HEK293 (cell line): ENCODE measurements at regions not wholly inside any gene's neighbourhood (a gene's known extent, or its start where the extent isn't known, plus 50 kb on each side); places are given as distances from the start of the nearest gene placed in this dataset.

Source experiments
- CTCF ChIA-PET: fragments of 350-600 bp; formaldehyde crosslinking; extraction: SDS; loops from one replicate; lab custom pipeline; 2021; ENCODE audit warnings: antibody characterized with exemption; lab: Yijun Ruan, JAX
- POLR2A ChIA-PET: fragments of 300-600 bp; formaldehyde crosslinking; extraction: SDS; loops from one replicate; lab custom pipeline; 2020; ENCODE audit warnings: antibody characterized with exemption, inconsistent platforms; lab: Yijun Ruan, JAX
- H3K27ac ChIP-seq: fragments of 200-500 bp; sonication (Bioruptor generic); 2 replicates; pipeline ENCODE4 v1.5.1; 2014; ENCODE audit warnings: low read depth, low read length, control low read depth, inconsistent platforms; ENCODE audit errors: extremely low read depth
- H3K36me3 ChIP-seq, 2 experiments: fragments of 200-500 bp in 1 of 2; sonication (Bioruptor generic) in 1 of 2; 1 replicate in 1 of 2; 2 replicates in 1 of 2; pipeline ENCODE4 v1.5.1; 2014 to 2017; ENCODE audit warnings: inconsistent platforms in 2 of 2, low read length in 2 of 2; ENCODE audit not compliant: control insufficient read depth in 2 of 2, insufficient read depth in 1 of 2
- H3K4me1 ChIP-seq: fragments of 200-500 bp; sonication (Bioruptor generic); 2 replicates; pipeline ENCODE4 v1.5.1; 2014; ENCODE audit warnings: mild to moderate bottlenecking, low read length, inconsistent platforms; ENCODE audit not compliant: control insufficient read depth, insufficient read depth
- H3K4me3 ChIP-seq: 2 replicates; pipeline ENCODE4 v1.5.1; 2011; ENCODE audit warnings: low read depth, mild to moderate bottlenecking, control low read depth, low read length, moderate library complexity
- H3K9me3 ChIP-seq: fragments of 200-500 bp; sonication (Bioruptor generic); 2 replicates; pipeline ENCODE4 v1.5.1; 2014; ENCODE audit warnings: low read depth, low read length, inconsistent platforms; ENCODE audit not compliant: control insufficient read depth, insufficient read depth
- ATF2 ChIP-seq: fragments of 450-650 bp; formaldehyde crosslinking; IDR thresholded peaks from 2 replicates; pipeline ENCODE4 v1.5.1; 2016; ENCODE audit warnings: missing biosample characterization, missing genetic modification characterization, low read depth
- GLI2 ChIP-seq: fragments of 450-650 bp; formaldehyde crosslinking; IDR thresholded peaks from 2 replicates; pipeline ENCODE4; 2017; ENCODE audit warnings: missing biosample characterization, missing genetic modification characterization, low read depth, borderline replicate concordance
- HOXD13 ChIP-seq: sonication (generic); formaldehyde crosslinking; IDR thresholded peaks from 2 replicates; pipeline ENCODE4 v1.8.0; 2022; ENCODE audit warnings: missing genetic modification reagents, borderline replicate concordance
- KLF7 ChIP-seq: fragments of 450-650 bp; formaldehyde crosslinking; IDR thresholded peaks from 2 replicates; pipeline ENCODE4 v1.5.1; 2016; ENCODE audit warnings: missing biosample characterization, missing genetic modification characterization, borderline replicate concordance
- PBX3 ChIP-seq: sonication (generic); formaldehyde crosslinking; IDR thresholded peaks from 2 replicates; pipeline ENCODE4 v1.8.1; 2022; ENCODE audit warnings: mild to moderate bottlenecking, moderate library complexity, missing genetic modification reagents
- PRDM10 ChIP-seq: fragments of 450-650 bp; formaldehyde crosslinking; IDR thresholded peaks from 2 replicates; pipeline ENCODE4 v1.5.1; 2016; ENCODE audit warnings: missing biosample characterization, missing genetic modification characterization
- PRDM2 ChIP-seq: fragments of 450-650 bp; formaldehyde crosslinking; IDR thresholded peaks from 2 replicates; pipeline ENCODE4 v1.5.1; 2016; ENCODE audit warnings: missing biosample characterization, missing genetic modification characterization, borderline replicate concordance
- SCRT1 ChIP-seq: fragments of 450-650 bp; formaldehyde crosslinking; IDR thresholded peaks from 2 replicates; pipeline ENCODE4 v1.5.1; 2016; ENCODE audit warnings: missing biosample characterization, missing genetic modification characterization, borderline replicate concordance
- SP7 ChIP-seq: fragments of 450-650 bp; formaldehyde crosslinking; IDR thresholded peaks from 2 replicates; pipeline ENCODE4 v1.5.1; 2016; ENCODE audit warnings: missing biosample characterization, missing genetic modification characterization
- ZBTB21 ChIP-seq: fragments of 450-650 bp; formaldehyde crosslinking; IDR thresholded peaks from 2 replicates; pipeline ENCODE4 v1.5.1; 2017; ENCODE audit warnings: missing biosample characterization, missing genetic modification characterization
- ZNF23 ChIP-seq: fragments of 450-650 bp; formaldehyde crosslinking; IDR thresholded peaks from 2 replicates; pipeline ENCODE4 v1.5.1; 2016; ENCODE audit warnings: missing biosample characterization, missing genetic modification characterization, borderline replicate concordance
- ZNF292 ChIP-seq: fragments of 450-650 bp; formaldehyde crosslinking; IDR thresholded peaks from 2 replicates; pipeline ENCODE4 v1.5.1; 2016; ENCODE audit warnings: low read depth, missing biosample characterization, missing genetic modification characterization, borderline replicate concordance
- ZNF433 ChIP-seq: fragments of 450-650 bp; formaldehyde crosslinking; IDR thresholded peaks from 2 replicates; pipeline ENCODE4 v1.5.1; 2016; ENCODE audit warnings: missing biosample characterization, missing genetic modification characterization, low read depth
- ZNF513 ChIP-seq: fragments of 450-650 bp; IDR thresholded peaks from 2 replicates; pipeline ENCODE4 v1.5.1; 2018; ENCODE audit warnings: missing biosample characterization, missing genetic modification characterization
- ZNF548 ChIP-seq: fragments of 450-650 bp; formaldehyde crosslinking; IDR thresholded peaks from 2 replicates; pipeline ENCODE4 v1.5.1; 2016; ENCODE audit warnings: missing biosample characterization, missing genetic modification characterization
- ZNF664 ChIP-seq: fragments of 450-650 bp; formaldehyde crosslinking; IDR thresholded peaks from 2 replicates; pipeline ENCODE4 v1.5.1; 2016; ENCODE audit warnings: missing biosample characterization, missing genetic modification characterization
- ZNF843 ChIP-seq: fragments of 450-650 bp; formaldehyde crosslinking; IDR thresholded peaks from 2 replicates; pipeline ENCODE4 v1.5.1; 2016; ENCODE audit warnings: missing biosample characterization, missing genetic modification characterization
- ZSCAN16 ChIP-seq: fragments of 450-650 bp; formaldehyde crosslinking; IDR thresholded peaks from 2 replicates; pipeline ENCODE4 v1.5.1; 2016; ENCODE audit warnings: missing biosample characterization, missing genetic modification characterization

GRCh38 chr1:108027389-108027788 lies 62.4 kb upstream of the VAV3 start:
- CTCF ChIA-PET: no interaction called here
- Histone ChIP-seq H3K4me3 (no peak overlapping the region), H3K4me1 (no peaks in the 10 kb centered on the region), H3K9me3 (no peaks in the 10 kb centered on the region), H3K27ac (no peak overlapping the region), H3K36me3 (no peaks in the 10 kb centered on the region)
- TF ChIP-seq ZNF292 (tag by site-specific recombination) (no peak), PBX3 (CRISPR knock-in tag) (no peak), KLF7 (tag by site-specific recombination) (no peak), SP7 (tag by site-specific recombination) (no peak), SCRT1 (tag by site-specific recombination) (no peak), PRDM10 (no peak), ZBTB21 (tag by site-specific recombination) (no peak), ZNF843 (no peak), GLI2 (tag by site-specific recombination) (no peak), ZNF513 (no peak), ZNF23 (no peak), ZNF664 (tag by site-specific recombination) (no peak)
- POLR2A ChIA-PET: no interaction called here

- H3K4me3 ChIP-seq: no peak overlapping the region
- ChIA-PET POLR2A (no interaction called here), CTCF (no interaction called here)
- H3K27ac ChIP-seq: no peak overlapping the region
- no peaks in the 10 kb centered on the region for H3K36me3 ChIP-seq
- H3K4me1 ChIP-seq: no peaks in the 10 kb centered on the region
- no peaks in the 10 kb centered on the region for H3K9me3 ChIP-seq
- no peak for TF ChIP-seq ZNF548 (tag by site-specific recombination)
- no peak for TF ChIP-seq ZNF433 (tag by site-specific recombination)
- no peak for TF ChIP-seq HOXD13 (CRISPR knock-in tag)
- no peak for TF ChIP-seq ZNF513
- TF ChIP-seq ZSCAN16: no peak
- TF ChIP-seq PRDM2 (tag by site-specific recombination): no peak
- no peak for TF ChIP-seq ATF2 (tag by site-specific recombination)
Observed at GRCh38 chr1:108017698-108018097, 52.7 kb upstream of the VAV3 start.
